Fibroblast of pulmonary artery (primary cell): ENCODE measurements at regions not wholly inside any gene's neighbourhood (a gene's known extent, or its start where the extent isn't known, plus 50 kb on each side); places are given as distances from the start of the nearest gene placed in this dataset.

Experiments
- DNase-seq: peaks from one replicate; pipeline ENCODE4 v3.0.0-alpha.2; 2010; ENCODE audit warnings: low read depth
- H3K4me3 ChIP-seq: replicated peaks from 2 replicates; pipeline ENCODE4 v1.5.1; 2011; ENCODE audit warnings: low read depth, mild to moderate bottlenecking, control low read depth, low read length, moderate library complexity
- CTCF ChIP-seq: IDR thresholded peaks from 2 replicates; pipeline ENCODE4 v1.5.1; 2011; ENCODE audit warnings: mild to moderate bottlenecking, control low read depth, low read length, inconsistent platforms; ENCODE audit errors: missing control alignments

- TF ChIP-seq CTCF = no peak
- H3K4me3 ChIP-seq = no peak overlapping the region
- peak; percentile 39 for DNase-seq
Observed at GRCh38 chr10:118844731-118845521, 90.2 kb upstream of the CACUL1 start.

- no peak for DNase-seq
- no peak overlapping the region for H3K4me3 ChIP-seq
- TF ChIP-seq CTCF = no peak
Observed at GRCh38 chr10:118845776-118846175, 91.0 kb upstream of the CACUL1 start.

- no peak overlapping the region for H3K4me3 ChIP-seq
- TF ChIP-seq CTCF = peak; percentile 83
- peak; percentile 74 for DNase-seq
Observed at GRCh38 chr10:118850418-118851061, 95.8 kb upstream of the CACUL1 start.

GRCh38 chr10:118851062-118852035, 96.6 kb upstream of the CACUL1 start:
- no peak overlapping the region for H3K4me3 ChIP-seq
- no peak for DNase-seq
- no peak for TF ChIP-seq CTCF

GRCh38 chr10:118853916-118854315, 99.1 kb upstream of the CACUL1 start:
- no peak for TF ChIP-seq CTCF
- DNase-seq = no peak
- H3K4me3 ChIP-seq = no peak overlapping the region

- H3K4me3 ChIP-seq = no peak overlapping the region
- no peak for DNase-seq
- no peak for TF ChIP-seq CTCF
Observed at GRCh38 chr10:118856106-118856505, 101.3 kb upstream of the CACUL1 start.
